Loucy (cell line): ENCODE measurements at regions not wholly inside any gene's neighbourhood (a gene's known extent, or its start where the extent isn't known, plus 50 kb on each side); places are given as distances from the start of the nearest gene placed in this dataset.

Experiments
- EZH2phosphoT487 ChIP-seq: fragments of 200-600 bp; IDR thresholded peaks from 2 replicates; pipeline ENCODE4 v1.6.1; 2018; ENCODE audit warnings: antibody characterized with exemption, mild to moderate bottlenecking, moderate library complexity, borderline replicate concordance
- TF ChIP-seq, protein P1 (sequence below): fragments of 200-600 bp; sonication (generic); conservative IDR thresholded peaks from 2 replicates; pipeline ENCODE4 v1.5.1; 2014; ENCODE audit warnings: mild to moderate bottlenecking, antibody characterized with exemption, low read length

DNA sequence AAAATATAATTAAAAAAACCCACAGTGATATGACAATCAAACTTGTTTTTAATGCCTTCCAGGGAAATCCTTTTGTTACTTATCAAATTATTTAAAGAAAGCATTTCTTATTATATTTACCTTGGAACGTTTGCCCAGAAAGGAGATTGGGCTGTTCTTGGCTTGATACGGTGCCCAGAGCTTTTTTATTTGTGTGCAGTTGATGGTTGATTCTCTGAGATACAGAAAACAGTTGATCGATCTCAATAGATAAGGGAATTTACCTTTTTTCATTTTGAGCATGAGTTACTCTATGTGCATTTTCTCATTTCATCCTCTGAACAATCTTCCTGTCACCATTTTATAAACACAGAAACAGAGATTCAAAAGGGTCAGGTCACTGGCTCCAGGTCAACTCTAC, 72.5 kb upstream of the NEDD9 start:
- TF ChIP-seq, protein P1, sequence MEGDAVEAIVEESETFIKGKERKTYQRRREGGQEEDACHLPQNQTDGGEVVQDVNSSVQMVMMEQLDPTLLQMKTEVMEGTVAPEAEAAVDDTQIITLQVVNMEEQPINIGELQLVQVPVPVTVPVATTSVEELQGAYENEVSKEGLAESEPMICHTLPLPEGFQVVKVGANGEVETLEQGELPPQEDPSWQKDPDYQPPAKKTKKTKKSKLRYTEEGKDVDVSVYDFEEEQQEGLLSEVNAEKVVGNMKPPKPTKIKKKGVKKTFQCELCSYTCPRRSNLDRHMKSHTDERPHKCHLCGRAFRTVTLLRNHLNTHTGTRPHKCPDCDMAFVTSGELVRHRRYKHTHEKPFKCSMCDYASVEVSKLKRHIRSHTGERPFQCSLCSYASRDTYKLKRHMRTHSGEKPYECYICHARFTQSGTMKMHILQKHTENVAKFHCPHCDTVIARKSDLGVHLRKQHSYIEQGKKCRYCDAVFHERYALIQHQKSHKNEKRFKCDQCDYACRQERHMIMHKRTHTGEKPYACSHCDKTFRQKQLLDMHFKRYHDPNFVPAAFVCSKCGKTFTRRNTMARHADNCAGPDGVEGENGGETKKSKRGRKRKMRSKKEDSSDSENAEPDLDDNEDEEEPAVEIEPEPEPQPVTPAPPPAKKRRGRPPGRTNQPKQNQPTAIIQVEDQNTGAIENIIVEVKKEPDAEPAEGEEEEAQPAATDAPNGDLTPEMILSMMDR = no peak
- TF ChIP-seq EZH2phosphoT487 = no peak
